Neuronal stem cell (in vitro differentiated cells): ENCODE measurements at regions not wholly inside any gene's neighbourhood (a gene's known extent, or its start where the extent isn't known, plus 50 kb on each side); places are given as distances from the start of the nearest gene placed in this dataset.

Experiments
- DNase-seq: peaks from one replicate; pipeline ENCODE4 v3.0.0-alpha.2; 2013; ENCODE audit warnings: low spot score
- H2AFZ ChIP-seq: one replicate; pipeline ENCODE4 v1.6.1; 2013; ENCODE audit warnings: mild to moderate bottlenecking, low read length, inconsistent platforms
- H2AK5ac ChIP-seq: 2 replicates; pipeline ENCODE4 v1.6.1; 2013; ENCODE audit warnings: low read depth, mild to moderate bottlenecking, inconsistent platforms, low read length, moderate library complexity, mixed read lengths
- H2BK120ac ChIP-seq: 2 replicates; pipeline ENCODE4 v1.6.1; 2013; ENCODE audit warnings: low read depth, mild to moderate bottlenecking, inconsistent platforms, low read length, moderate library complexity, mixed read lengths
- H2BK12ac ChIP-seq: one replicate; pipeline ENCODE4 v1.6.1; 2013; ENCODE audit warnings: low read length, inconsistent platforms
- H2BK15ac ChIP-seq: 2 replicates; pipeline ENCODE4 v1.6.1; 2013; ENCODE audit warnings: mild to moderate bottlenecking, low read length, inconsistent platforms, mixed read lengths
- H2BK5ac ChIP-seq: one replicate; pipeline ENCODE4 v1.6.1; 2013; ENCODE audit warnings: inconsistent platforms, mild to moderate bottlenecking, low read length, moderate library complexity
- H3K14ac ChIP-seq: one replicate; pipeline ENCODE4 v1.6.1; 2013; ENCODE audit warnings: low read length, inconsistent platforms
- H3K18ac ChIP-seq: 2 replicates; pipeline ENCODE4 v1.6.1; 2013; ENCODE audit warnings: low read length, inconsistent platforms
- H3K23ac ChIP-seq: 2 replicates; pipeline ENCODE4 v1.6.1; 2013; ENCODE audit warnings: low read depth, mild to moderate bottlenecking, mixed read lengths, low read length, inconsistent platforms; ENCODE audit not compliant: poor library complexity
- H3K27ac ChIP-seq: replicated peaks from 3 replicates; pipeline ENCODE4 v1.5.1; 2013; ENCODE audit warnings: low read length, inconsistent platforms
- H3K27me3 ChIP-seq, 3 experiments: 2 replicates each; pipeline ENCODE4 v1.6.1; 2013; ENCODE audit warnings: low read length in 3 of 3, mild to moderate bottlenecking in 2 of 3, inconsistent platforms in 1 of 3, low read depth in 1 of 3, mixed read lengths in 1 of 3, moderate library complexity in 1 of 3; ENCODE audit not compliant: control insufficient read depth in 3 of 3, insufficient read depth in 3 of 3
- H3K36me3 ChIP-seq, 2 donors: replicated peaks in 1 of 2; 2 replicates each; pipeline ENCODE4 v1.6.1; 2013; ENCODE audit warnings: low read length in 2 of 2; ENCODE audit not compliant: control insufficient read depth in 2 of 2, insufficient read depth in 2 of 2
- H3K4ac ChIP-seq: 2 replicates; pipeline ENCODE4 v1.6.1; 2013; ENCODE audit warnings: inconsistent platforms, mild to moderate bottlenecking, low read length, moderate library complexity
- H3K4me1 ChIP-seq, 2 donors: 1 replicate in 1 of 2; 2 replicates in 1 of 2; pipeline ENCODE4 v1.6.1; 2013; ENCODE audit warnings: low read length in 2 of 2, low read depth in 1 of 2; ENCODE audit not compliant: control insufficient read depth in 2 of 2, insufficient read depth in 1 of 2
- H3K4me2 ChIP-seq: one replicate; pipeline ENCODE4 v1.6.1; 2013; ENCODE audit warnings: mild to moderate bottlenecking, low read length, inconsistent platforms; ENCODE audit not compliant: insufficient read depth, poor library complexity, severe bottlenecking
- H3K4me3 ChIP-seq, 2 donors: 2 replicates each; pipeline ENCODE4 v1.5.1; 2013; ENCODE audit warnings: low read length in 2 of 2, mild to moderate bottlenecking in 2 of 2, inconsistent platforms in 1 of 2, moderate library complexity in 1 of 2
- H3K79me1 ChIP-seq: one replicate; pipeline ENCODE4 v1.6.1; 2013; ENCODE audit warnings: low read depth, mild to moderate bottlenecking, inconsistent platforms, low read length, moderate library complexity
- H3K9ac ChIP-seq: one replicate; pipeline ENCODE4 v1.6.1; 2013; ENCODE audit warnings: mild to moderate bottlenecking, low read depth, low read length, inconsistent platforms; ENCODE audit not compliant: poor library complexity
- H3K9me3 ChIP-seq, 2 donors: replicated peaks in 1 of 2; 2 replicates each; pipeline versions ENCODE3 to v1.6.1; 2013; ENCODE audit warnings: low read length in 2 of 2, mild to moderate bottlenecking in 2 of 2, inconsistent platforms in 1 of 2, low read depth in 1 of 2, mixed read lengths in 1 of 2, moderate library complexity in 1 of 2; ENCODE audit not compliant: control insufficient read depth in 2 of 2, insufficient read depth in 1 of 2
- H4K8ac ChIP-seq: one replicate; pipeline ENCODE4 v1.6.1; 2013; ENCODE audit warnings: low read depth, mild to moderate bottlenecking, inconsistent platforms, low read length, moderate library complexity
- H4K91ac ChIP-seq: one replicate; pipeline ENCODE4 v1.6.1; 2013; ENCODE audit warnings: low read length, low read depth, mild to moderate bottlenecking, inconsistent platforms; ENCODE audit not compliant: poor library complexity
- WGBS, 2 donors: extraction: QIAGEN DNeasy Blood & Tissue Kit; methylation state at CpG; one replicate each; pipeline ENCODE4 v1.1.7; 2013; ENCODE audit warnings: missing lambda C conversion rate in 2 of 2, mixed read lengths in 1 of 2; ENCODE audit not compliant: insufficient read length in 2 of 2, insufficient replicate concordance in 1 of 2; ENCODE audit errors: extremely low coverage in 2 of 2; 5-methylcytosine and 5-hydroxymethylcytosine counted together

- Histone ChIP-seq H3K9ac (no peak overlapping the region), H4K91ac (no peak overlapping the region), H2BK5ac (no peak overlapping the region), H2BK120ac (no peak overlapping the region), H3K18ac (peak overlapping the region; percentile 7), H3K4me3 (no peak overlapping the region), H3K27me3 (peaks cover 0 to 4% (median 0%) of the 10 kb centered on the region in 3 experiments), H3K4me2 (no peak overlapping the region), H3K27ac (no peak overlapping the region), H3K4ac (no peak overlapping the region), H2BK15ac (no peak overlapping the region), H3K4me1 (peaks cover 0 to 3% of the 10 kb centered on the region in 2 donors), H2AFZ (no peak overlapping the region), H3K79me1 (no peaks in the 10 kb centered on the region), H3K23ac (no peak overlapping the region), H3K36me3 (no peaks in the 10 kb centered on the region), H4K8ac (no peak overlapping the region), H3K14ac (no peak overlapping the region), H3K9me3 (no peaks in the 10 kb centered on the region), H2BK12ac (no peak overlapping the region), H2AK5ac (no peak overlapping the region)
- DNase-seq, result no peak
- WGBS, 2 donors, result no CpG with 5 or more reads among the region's 10 CpGs
These were observed 142.6 kb downstream of the RPLP1 start for GRCh38 chr15:69595009-69595791.

- no CpG with 5 or more reads among the region's 4 CpGs for WGBS, 2 donors
- Histone ChIP-seq H4K8ac (no peak overlapping the region), H2BK12ac (no peak overlapping the region), H3K27me3 (peaks cover 0 to 4% (median 0%) of the 10 kb centered on the region in 3 experiments), H3K9ac (no peak overlapping the region), H4K91ac (no peak overlapping the region), H3K9me3 (no peaks in the 10 kb centered on the region), H3K4ac (no peak overlapping the region), H3K36me3 (no peaks in the 10 kb centered on the region), H3K4me3 (no peak overlapping the region), H3K18ac (no peak overlapping the region), H2BK15ac (no peak overlapping the region), H2BK5ac (no peak overlapping the region), H3K4me2 (no peak overlapping the region), H3K23ac (no peak overlapping the region), H3K27ac (no peak overlapping the region), H3K4me1 (peaks cover 0 to 3% of the 10 kb centered on the region in 2 donors), H3K14ac (no peak overlapping the region), H2BK120ac (no peak overlapping the region), H3K79me1 (no peaks in the 10 kb centered on the region), H2AK5ac (no peak overlapping the region), H2AFZ (no peak overlapping the region)
- no peak for DNase-seq
These were observed 144.5 kb downstream of the RPLP1 start for GRCh38 chr15:69597061-69597592.

- no peak overlapping the region for H3K4me2 ChIP-seq
- no peak for DNase-seq
- peaks cover 0 to 4% (median 0%) of the 10 kb centered on the region in 3 experiments for H3K27me3 ChIP-seq
- H3K79me1 ChIP-seq, result no peaks in the 10 kb centered on the region
- no peak overlapping the region for H2BK15ac ChIP-seq
- H2BK5ac ChIP-seq, result no peak overlapping the region
- H3K27ac ChIP-seq, result no peak overlapping the region
- WGBS, 2 donors, result no CpG with 5 or more reads among the region's 5 CpGs
- H2AFZ ChIP-seq, result no peak overlapping the region
- no peak overlapping the region for H2AK5ac ChIP-seq
- H3K9ac ChIP-seq, result no peak overlapping the region
- peaks cover 0 to 3% of the 10 kb centered on the region in 2 donors for H3K4me1 ChIP-seq
- no peak overlapping the region for H3K23ac ChIP-seq
- H3K14ac ChIP-seq, result no peak overlapping the region
- H2BK120ac ChIP-seq, result no peak overlapping the region
- no peak overlapping the region for H3K18ac ChIP-seq
- H2BK12ac ChIP-seq, result no peak overlapping the region
- H4K91ac ChIP-seq, result no peak overlapping the region
- H3K36me3 ChIP-seq, result no peaks in the 10 kb centered on the region
- no peaks in the 10 kb centered on the region for H3K9me3 ChIP-seq
- no peak overlapping the region for H3K4ac ChIP-seq
- no peak overlapping the region for H3K4me3 ChIP-seq
- H4K8ac ChIP-seq, result no peak overlapping the region
These were observed 146.7 kb downstream of the RPLP1 start for GRCh38 chr15:69599271-69599670.

GRCh38 chr15:69600556-69601085 lies 148.0 kb downstream of the RPLP1 start:
- H3K9me3 ChIP-seq, result no peaks in the 10 kb centered on the region
- no peak overlapping the region for H3K9ac ChIP-seq
- H2AK5ac ChIP-seq, result no peak overlapping the region
- no peak overlapping the region for H3K23ac ChIP-seq
- H4K91ac ChIP-seq, result no peak overlapping the region
- H3K79me1 ChIP-seq, result no peaks in the 10 kb centered on the region
- no peak overlapping the region for H2BK12ac ChIP-seq
- H3K4me3 ChIP-seq, result no peak overlapping the region
- no peaks in the 10 kb centered on the region for H3K4me1 ChIP-seq
- no peak overlapping the region for H3K4ac ChIP-seq
- no peak overlapping the region for H3K14ac ChIP-seq
- H2AFZ ChIP-seq, result no peak overlapping the region
- peaks cover 0 to 4% (median 0%) of the 10 kb centered on the region in 3 experiments for H3K27me3 ChIP-seq
- no peak overlapping the region for H3K18ac ChIP-seq
- no peak overlapping the region for H3K27ac ChIP-seq
- H3K36me3 ChIP-seq, result no peaks in the 10 kb centered on the region
- no peak overlapping the region for H3K4me2 ChIP-seq
- no peak for DNase-seq
- H2BK120ac ChIP-seq, result no peak overlapping the region
- H2BK15ac ChIP-seq, result no peak overlapping the region
- no peak overlapping the region for H2BK5ac ChIP-seq
- no peak overlapping the region for H4K8ac ChIP-seq
- WGBS, 2 donors, result no CpG with 5 or more reads among the region's 3 CpGs
